Left lung (tissue), 4 donors: ENCODE measurements at regions not wholly inside any gene's neighbourhood (a gene's known extent, or its start where the extent isn't known, plus 50 kb on each side); places are given as distances from the start of the nearest gene placed in this dataset.

ENCODE experiments used
- ATAC-seq: fragments of 200-7000 bp; cut with Tn5 transposase; one replicate; pipeline ENCODE4 v1.9.1; 2020; ENCODE audit warnings: moderate library complexity
- DNase-seq, 4 donors: peaks; one replicate each; pipeline ENCODE4 v3.0.0-alpha.2; 2013 to 2020
- H3K27ac ChIP-seq, 2 donors: fragments of 200-600 bp; sonication (generic) in 1 of 2; one replicate each; pipeline versions ENCODE4 v1.5.0 to v1.8.0; 2020 to 2021
- H3K27me3 ChIP-seq, 2 donors: fragments of 200-600 bp; sonication (generic) in 1 of 2; one replicate each; pipeline versions ENCODE4 v1.5.0 to v1.8.0; 2020 to 2021
- H3K36me3 ChIP-seq, 2 donors: fragments of 200-600 bp; sonication (generic) in 1 of 2; one replicate each; pipeline versions ENCODE4 v1.5.0 to v1.8.0; 2020 to 2021
- H3K4me1 ChIP-seq, 2 donors: fragments of 200-600 bp; one replicate each; pipeline ENCODE4 v1.8.0; 2021
- H3K4me3 ChIP-seq, 2 donors: fragments of 200-600 bp; sonication (generic) in 1 of 2; one replicate each; pipeline versions ENCODE4 v1.5.0 to v1.8.0; 2020 to 2021; ENCODE audit warnings: mild to moderate bottlenecking in 1 of 2
- H3K9me3 ChIP-seq, 2 donors: fragments of 200-600 bp; sonication (generic) in 1 of 2; one replicate each; pipeline versions ENCODE4 v1.5.0 to v1.8.0; 2020 to 2021
- intact Hi-C, 2 donors: fragments of 100-400 bp; cut with DNase I; formaldehyde crosslinking; loops; one replicate each; pipeline versions ENCODE4 v1.11.2 to v1.14.2; 2022
- TF ChIP-seq, protein P1 (sequence below), 2 donors: fragments of 200-600 bp; sonication (generic) in 1 of 2; IDR thresholded peaks; one replicate each; pipeline versions ENCODE4 v1.5.0 to v1.8.0; 2021; ENCODE audit warnings: antibody characterized with exemption in 2 of 2
- donor health status: DM: no; HTN: yes; CAD: no.
- donor health status: DM: no; HTN: no; CAD: no.

DNA sequence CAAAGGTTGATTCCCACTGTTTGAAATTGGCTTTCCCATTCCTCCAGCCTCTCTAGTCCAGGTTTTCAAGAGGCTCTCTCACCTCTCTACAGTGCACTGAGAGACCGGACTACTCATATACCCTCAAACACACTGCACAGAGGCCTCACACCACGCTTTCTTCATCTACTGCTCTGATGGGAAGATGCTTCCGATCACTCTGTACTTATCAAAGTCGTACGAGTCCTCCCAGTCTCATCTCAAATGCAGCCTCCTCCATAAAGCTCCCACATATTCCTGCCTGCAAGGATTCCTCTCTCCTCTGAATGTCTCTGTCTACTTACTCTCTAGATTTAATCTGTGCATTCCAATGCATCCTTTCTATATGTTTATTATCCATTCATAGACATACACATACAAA lies 164.4 kb downstream of the EFNB2 start:
- DNase-seq (no peak), ATAC-seq (no peak)
- no peaks in the 10 kb centered on the region for H3K9me3 ChIP-seq
- no peaks in the 10 kb centered on the region for H3K36me3 ChIP-seq
- intact Hi-C loops = no loop called here
- peaks cover 6 to 18% of the 10 kb centered on the region in 2 donors for H3K4me1 ChIP-seq
- H3K27ac ChIP-seq = no peak overlapping the region
- H3K4me3 ChIP-seq = no peak overlapping the region
- TF ChIP-seq, protein P1, sequence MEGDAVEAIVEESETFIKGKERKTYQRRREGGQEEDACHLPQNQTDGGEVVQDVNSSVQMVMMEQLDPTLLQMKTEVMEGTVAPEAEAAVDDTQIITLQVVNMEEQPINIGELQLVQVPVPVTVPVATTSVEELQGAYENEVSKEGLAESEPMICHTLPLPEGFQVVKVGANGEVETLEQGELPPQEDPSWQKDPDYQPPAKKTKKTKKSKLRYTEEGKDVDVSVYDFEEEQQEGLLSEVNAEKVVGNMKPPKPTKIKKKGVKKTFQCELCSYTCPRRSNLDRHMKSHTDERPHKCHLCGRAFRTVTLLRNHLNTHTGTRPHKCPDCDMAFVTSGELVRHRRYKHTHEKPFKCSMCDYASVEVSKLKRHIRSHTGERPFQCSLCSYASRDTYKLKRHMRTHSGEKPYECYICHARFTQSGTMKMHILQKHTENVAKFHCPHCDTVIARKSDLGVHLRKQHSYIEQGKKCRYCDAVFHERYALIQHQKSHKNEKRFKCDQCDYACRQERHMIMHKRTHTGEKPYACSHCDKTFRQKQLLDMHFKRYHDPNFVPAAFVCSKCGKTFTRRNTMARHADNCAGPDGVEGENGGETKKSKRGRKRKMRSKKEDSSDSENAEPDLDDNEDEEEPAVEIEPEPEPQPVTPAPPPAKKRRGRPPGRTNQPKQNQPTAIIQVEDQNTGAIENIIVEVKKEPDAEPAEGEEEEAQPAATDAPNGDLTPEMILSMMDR (IDR thresholded peaks at IDR 0.05) = no peak
- no peaks in the 10 kb centered on the region for H3K27me3 ChIP-seq

DNA sequence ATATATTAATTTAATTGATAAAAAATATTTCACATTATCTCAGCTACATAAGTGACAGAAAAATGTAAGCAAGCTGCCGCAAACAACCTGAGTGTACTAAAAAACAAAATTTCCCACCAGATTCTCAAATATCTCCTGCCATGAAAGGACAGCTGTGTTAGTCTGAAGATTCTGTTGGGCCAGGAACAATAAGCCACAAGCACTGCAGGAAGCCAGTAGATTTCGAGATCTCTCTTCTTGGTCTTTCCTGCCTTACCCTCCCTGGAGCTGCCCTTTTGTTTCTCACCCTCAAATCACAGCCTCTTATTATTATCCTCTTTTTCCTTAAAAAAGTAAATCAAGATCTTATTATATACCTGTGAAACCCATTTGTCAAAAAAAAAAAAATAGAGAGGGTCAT lies 165.6 kb downstream of the EFNB2 start:
- no peak for ATAC-seq
- no peak for DNase-seq
- H3K4me1 ChIP-seq = peaks cover 6 to 18% of the 10 kb centered on the region in 2 donors
- TF ChIP-seq, protein P1 (IDR thresholded peaks at IDR 0.05) = no peak
- intact Hi-C loops = no loop called here
- H3K9me3 ChIP-seq = peaks cover 0 to 5% of the 10 kb centered on the region in 2 donors
- H3K36me3 ChIP-seq = no peaks in the 10 kb centered on the region
- no peaks in the 10 kb centered on the region for H3K27me3 ChIP-seq
- H3K27ac ChIP-seq = no peak overlapping the region
- H3K4me3 ChIP-seq = no peak overlapping the region

DNA sequence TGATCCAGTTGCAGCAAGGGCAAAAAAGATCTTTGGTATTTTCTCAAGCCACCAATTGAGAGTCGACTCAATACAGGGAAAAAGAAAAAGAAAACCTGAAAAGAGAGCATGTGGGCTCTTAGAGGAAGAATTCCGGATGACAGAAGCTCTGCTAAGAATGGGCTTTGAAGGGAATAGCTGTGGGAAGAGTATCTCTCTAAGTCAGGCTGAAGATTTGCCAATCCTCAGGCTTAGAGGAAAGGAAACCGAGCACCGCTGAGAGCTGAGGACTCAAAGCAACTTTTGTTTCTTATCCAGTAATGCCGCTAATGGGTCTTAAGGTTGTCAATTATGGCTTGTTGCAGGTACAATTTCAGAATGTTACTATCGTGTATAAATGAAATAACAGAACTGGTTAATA lies 166.4 kb downstream of the EFNB2 start:
- peaks cover 0 to 12% of the 10 kb centered on the region in 2 donors for H3K9me3 ChIP-seq
- H3K27ac ChIP-seq = no peak overlapping the region
- peaks cover 6 to 15% of the 10 kb centered on the region in 2 donors for H3K4me1 ChIP-seq
- ATAC-seq (no peak), DNase-seq (no peak)
- intact Hi-C loops = no loop called here
- TF ChIP-seq, protein P1 (IDR thresholded peaks at IDR 0.05) = no peak
- no peak overlapping the region for H3K4me3 ChIP-seq
- H3K27me3 ChIP-seq = no peaks in the 10 kb centered on the region
- no peaks in the 10 kb centered on the region for H3K36me3 ChIP-seq

DNA sequence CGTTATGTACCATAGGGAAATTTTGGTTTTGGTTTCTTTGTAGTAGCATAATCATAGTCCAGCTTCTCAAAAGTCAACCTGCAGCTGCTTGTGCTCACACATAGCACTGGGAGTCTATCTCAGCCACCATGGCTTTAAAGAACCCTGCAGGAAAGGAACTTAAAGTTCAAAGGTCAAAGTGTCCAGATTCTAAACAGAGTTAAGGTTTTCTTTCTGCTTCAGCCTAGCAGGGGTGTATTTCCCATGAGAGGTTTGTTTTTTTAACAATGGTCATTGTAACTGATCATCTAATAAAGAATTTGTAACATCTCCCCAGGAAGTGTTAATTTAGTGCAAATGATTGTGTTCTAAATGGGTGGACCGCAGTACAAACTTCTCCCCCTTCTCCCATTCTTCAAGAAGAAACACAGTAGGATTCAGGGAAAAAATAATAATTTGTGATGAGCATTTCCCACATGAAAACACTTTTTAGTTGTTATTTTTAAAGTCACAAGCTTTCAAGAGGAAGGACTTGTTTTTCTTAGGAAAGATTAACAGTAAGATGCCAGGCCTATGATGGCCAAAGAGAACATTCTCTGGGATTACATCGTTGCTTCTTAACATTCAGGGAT lies 168.0 kb downstream of the EFNB2 start:
- Histone ChIP-seq H3K9me3 (peaks cover 0 to 15% of the 10 kb centered on the region in 2 donors), H3K4me3 (no peak overlapping the region), H3K36me3 (no peaks in the 10 kb centered on the region), H3K27me3 (no peaks in the 10 kb centered on the region), H3K4me1 (no peaks in the 10 kb centered on the region), H3K27ac (no peak overlapping the region)
- TF ChIP-seq, protein P1 (IDR thresholded peaks at IDR 0.05) = no peak
- DNase-seq (no peak), ATAC-seq (no peak)
- intact Hi-C loops = no loop called here

DNA sequence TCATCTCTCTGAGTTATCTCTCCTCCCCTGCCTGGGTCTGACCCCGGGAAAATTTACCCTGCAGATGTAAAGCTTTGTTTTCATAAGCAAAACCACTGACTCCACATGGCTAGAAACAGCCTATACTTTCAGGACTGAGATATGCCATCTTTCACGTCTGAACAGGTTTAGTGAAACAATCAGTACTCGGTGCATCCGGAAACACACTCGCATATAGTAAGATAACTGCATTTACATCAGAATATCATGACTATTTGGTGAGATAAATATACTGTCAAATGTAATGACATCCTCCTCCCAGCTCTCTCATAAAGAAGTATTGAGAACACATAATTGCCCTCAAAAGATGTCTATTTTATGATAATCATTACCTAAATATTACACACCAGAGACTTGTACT lies 172.8 kb downstream of the EFNB2 start:
- H3K36me3 ChIP-seq = no peaks in the 10 kb centered on the region
- no peak overlapping the region for H3K4me3 ChIP-seq
- TF ChIP-seq, protein P1 (IDR thresholded peaks at IDR 0.05) = no peak
- no peak overlapping the region for H3K27ac ChIP-seq
- no peaks in the 10 kb centered on the region for H3K4me1 ChIP-seq
- intact Hi-C loops = no loop called here
- ATAC-seq (no peak), DNase-seq (no peak)
- H3K27me3 ChIP-seq = no peaks in the 10 kb centered on the region
- peaks cover 0 to 15% of the 10 kb centered on the region in 2 donors for H3K9me3 ChIP-seq
